Esophagus (tissue), 2 donors: ENCODE measurements at regions not wholly inside any gene's neighbourhood (a gene's known extent, or its start where the extent isn't known, plus 50 kb on each side); places are given as distances from the start of the nearest gene placed in this dataset.
"Not testable (repeated sequence)": the region's sequence is repeated elsewhere in the genome, so short reads cannot be mapped to it uniquely, and the experiment has no call there.

Source experiments
- H3K27ac ChIP-seq, 2 donors: one replicate each; pipeline ENCODE4 v1.5.1; 2013; ENCODE audit warnings: low read depth in 2 of 2, mild to moderate bottlenecking in 2 of 2, inconsistent platforms in 1 of 2, low read length in 1 of 2, moderate library complexity in 1 of 2
- H3K27me3 ChIP-seq, 2 donors: one replicate each; pipeline ENCODE4 v1.6.1; 2013; ENCODE audit warnings: low read length in 2 of 2, control low read depth in 1 of 2, mild to moderate bottlenecking in 1 of 2; ENCODE audit not compliant: insufficient read depth in 2 of 2, control insufficient read depth in 1 of 2
- H3K36me3 ChIP-seq, 2 donors: one replicate each; pipeline ENCODE4 v1.6.1; 2013; ENCODE audit warnings: low read length in 1 of 2; ENCODE audit not compliant: control insufficient read depth in 2 of 2, insufficient read depth in 2 of 2
- H3K4me1 ChIP-seq, 2 donors: one replicate each; pipeline ENCODE4 v1.6.1; 2013; ENCODE audit warnings: low read length in 1 of 2; ENCODE audit not compliant: control insufficient read depth in 2 of 2, insufficient read depth in 2 of 2
- H3K4me3 ChIP-seq, 2 donors: one replicate each; pipeline ENCODE4 v1.5.1; 2013; ENCODE audit warnings: low read length in 2 of 2, mild to moderate bottlenecking in 2 of 2, low read depth in 1 of 2, moderate library complexity in 1 of 2
- H3K9me3 ChIP-seq, 2 donors: one replicate each; pipeline ENCODE4 v1.6.1; 2013; ENCODE audit warnings: mild to moderate bottlenecking in 2 of 2, low read depth in 1 of 2, low read length in 1 of 2, moderate library complexity in 1 of 2; ENCODE audit not compliant: control insufficient read depth in 2 of 2, insufficient read depth in 1 of 2
- WGBS, 2 donors: extraction: QIAGEN DNeasy Blood & Tissue Kit; methylation state at CpG; one replicate each; pipeline ENCODE4 v1.1.7; 2013; 5-methylcytosine and 5-hydroxymethylcytosine counted together
- donor health status: healthy with polysubstance abuse.
- donor health status: Bipolar disorder and iron deficiency.

- no peak overlapping the region for H3K27ac ChIP-seq
- no peaks in the 10 kb centered on the region for H3K4me1 ChIP-seq
- no peak overlapping the region for H3K4me3 ChIP-seq
- H3K27me3 ChIP-seq = no peaks in the 10 kb centered on the region
- 86 to 87% methylated on average over 2 of the region's 2 CpGs for WGBS, 2 donors
- no peaks in the 10 kb centered on the region for H3K36me3 ChIP-seq
- no peaks in the 10 kb centered on the region for H3K9me3 ChIP-seq
Measured at GRCh38 chr20:2219481-2220006, 76.3 kb upstream of the TGM3 start.

DNA sequence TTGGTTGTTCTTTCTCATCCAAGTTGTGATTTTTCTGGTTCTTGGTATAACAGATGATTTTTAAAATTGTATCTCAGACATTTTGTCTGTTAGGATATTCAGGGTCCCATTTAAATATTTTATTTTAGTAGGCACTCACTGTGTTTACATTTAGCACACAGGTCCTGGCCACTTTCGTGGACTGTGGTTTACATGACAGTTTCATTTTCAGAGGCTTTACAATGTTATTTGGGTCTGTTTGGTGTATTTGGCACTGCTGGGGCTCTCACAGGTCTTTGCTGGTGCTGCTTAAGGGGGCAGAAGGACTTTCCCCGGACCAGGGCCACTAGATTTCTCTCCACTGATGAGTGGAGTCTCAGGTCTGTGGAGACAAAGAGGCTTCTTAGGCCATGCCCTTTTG is 75.5 kb upstream of the TGM3 start:
- Histone ChIP-seq H3K27me3 (no peaks in the 10 kb centered on the region), H3K4me3 (no peak overlapping the region), H3K4me1 (no peaks in the 10 kb centered on the region), H3K9me3 (no peaks in the 10 kb centered on the region), H3K36me3 (no peaks in the 10 kb centered on the region), H3K27ac (no peak overlapping the region)
- 63 to 69% methylated on average over 2 of the region's 2 CpGs for WGBS, 2 donors

DNA sequence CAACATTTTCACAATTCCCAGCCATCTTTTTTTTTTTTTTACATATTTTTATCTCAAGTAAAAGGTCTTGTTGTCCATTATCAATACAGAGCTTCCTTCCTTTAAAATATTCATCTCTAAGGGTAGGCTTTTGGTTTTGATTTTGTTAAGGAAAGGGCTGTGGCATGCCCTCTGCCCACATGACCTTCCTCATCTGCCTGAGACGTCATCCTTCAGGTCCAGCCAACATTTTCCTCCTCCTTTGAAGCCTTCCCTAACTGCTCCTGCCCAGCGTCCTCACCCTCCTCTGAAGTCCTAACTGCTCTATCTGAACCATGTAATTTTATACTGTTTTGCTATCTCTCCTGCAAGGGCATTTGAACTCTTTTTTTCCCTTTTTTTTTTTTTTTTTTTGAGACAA is 73.9 kb upstream of the TGM3 start:
- H3K36me3 ChIP-seq = no peaks in the 10 kb centered on the region
- no peaks in the 10 kb centered on the region for H3K27me3 ChIP-seq
- 44 to 46% methylated on average over 2 of the region's 2 CpGs for WGBS, 2 donors
- no peaks in the 10 kb centered on the region for H3K4me1 ChIP-seq
- H3K9me3 ChIP-seq = no peaks in the 10 kb centered on the region
- peak overlapping the region in 1 of 2 donors; percentile 59 for H3K27ac ChIP-seq
- no peak overlapping the region for H3K4me3 ChIP-seq

DNA sequence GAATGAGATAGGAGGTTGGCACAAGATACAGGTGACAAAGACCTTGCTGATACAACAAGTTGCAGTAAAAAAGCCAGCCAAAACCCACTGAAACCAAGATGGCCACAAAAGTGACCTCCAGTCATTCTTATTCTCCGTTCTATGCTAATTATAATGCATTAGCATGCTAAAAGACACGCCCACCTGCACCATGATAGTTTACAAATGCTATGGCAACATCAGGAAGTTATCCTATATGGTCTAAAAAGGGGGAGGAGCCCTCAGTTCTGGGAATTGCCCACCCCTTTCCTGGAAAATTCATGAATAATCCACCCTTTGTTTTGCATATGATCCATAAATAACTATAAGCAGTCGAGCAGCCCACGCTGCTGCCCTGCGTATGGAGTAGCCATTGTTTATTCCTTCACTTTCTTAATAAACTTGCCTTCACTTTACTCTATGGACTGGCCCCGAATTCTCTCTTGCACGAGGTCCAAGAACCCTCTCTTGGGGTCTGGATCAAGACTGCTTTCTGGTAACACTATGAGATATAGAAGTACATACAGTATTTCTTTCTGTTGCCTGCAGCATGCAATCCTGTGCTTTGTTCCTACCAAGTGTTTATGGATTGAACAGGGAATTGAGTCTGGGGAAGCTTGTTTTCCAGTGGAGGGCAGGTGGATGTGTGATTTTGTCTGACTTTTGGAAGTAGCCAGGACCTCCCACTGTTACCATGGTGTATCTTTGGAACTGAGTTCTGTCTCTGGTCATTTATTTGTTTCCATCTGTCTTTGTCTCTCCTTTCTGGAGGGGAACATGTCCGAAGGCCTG is 72.0 kb upstream of the TGM3 start:
- Histone ChIP-seq H3K27ac (no peak overlapping the region), H3K36me3 (no peaks in the 10 kb centered on the region), H3K27me3 (no peaks in the 10 kb centered on the region), H3K9me3 (no peaks in the 10 kb centered on the region), H3K4me3 (no peak overlapping the region), H3K4me1 (no peaks in the 10 kb centered on the region)
- 81 to 83% methylated on average over 8 of the region's 8 CpGs for WGBS, 2 donors

GRCh38 chr20:2224368-2224639 is 71.5 kb upstream of the TGM3 start:
- H3K4me3 ChIP-seq = no peak overlapping the region
- H3K4me1 ChIP-seq = no peaks in the 10 kb centered on the region
- 67 to 70% methylated on average over 3 of the region's 3 CpGs for WGBS, 2 donors
- no peaks in the 10 kb centered on the region for H3K9me3 ChIP-seq
- H3K27ac ChIP-seq = peak overlapping the region in 1 of 2 donors; percentile 49
- H3K27me3 ChIP-seq = no peaks in the 10 kb centered on the region
- H3K36me3 ChIP-seq = no peaks in the 10 kb centered on the region

- peak overlapping the region in 1 of 2 donors; percentile 20 for H3K27ac ChIP-seq
Measured at GRCh38 chr20:2227285-2227684, 68.5 kb upstream of the TGM3 start.

DNA sequence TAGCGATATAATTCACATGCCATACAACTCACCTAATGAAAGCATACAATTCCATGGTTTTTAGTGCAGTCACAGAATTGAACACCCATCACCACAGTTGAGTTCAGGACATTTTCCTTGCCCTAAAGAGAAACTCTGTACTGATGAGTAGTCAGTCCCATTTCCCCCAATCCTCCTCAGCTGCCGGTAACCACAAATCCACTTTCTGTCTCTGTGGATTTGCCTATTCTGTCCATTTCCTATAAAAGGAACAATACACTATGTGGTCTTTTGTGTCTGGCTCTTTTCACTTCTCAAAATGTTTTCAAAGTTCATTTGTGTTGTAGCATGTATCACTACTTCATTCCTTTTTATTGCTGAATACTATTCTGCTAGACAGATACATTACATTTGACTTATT is 67.9 kb upstream of the TGM3 start:
- no peaks in the 10 kb centered on the region for H3K27me3 ChIP-seq
- peak overlapping the region in 1 of 2 donors; percentile 21 for H3K27ac ChIP-seq
- H3K36me3 ChIP-seq = no peaks in the 10 kb centered on the region
- 90 to 95% methylated on average over 2 of the region's 2 CpGs for whole genome bisulfite sequencing, 2 donors
- H3K4me1 ChIP-seq = no peaks in the 10 kb centered on the region
- no peak overlapping the region for H3K4me3 ChIP-seq
- no peaks in the 10 kb centered on the region for H3K9me3 ChIP-seq

More at GRCh38 chr20:2227285-2227684, 68.5 kb upstream of the TGM3 start:
- H3K36me3 ChIP-seq, H3K9me3 ChIP-seq, H3K4me3 ChIP-seq, H3K27me3 ChIP-seq, H3K4me1 ChIP-seq: not testable (repeated sequence)
- WGBS, 2 donors = 66 to 75% methylated on average over 3 of the region's 3 CpGs

DNA sequence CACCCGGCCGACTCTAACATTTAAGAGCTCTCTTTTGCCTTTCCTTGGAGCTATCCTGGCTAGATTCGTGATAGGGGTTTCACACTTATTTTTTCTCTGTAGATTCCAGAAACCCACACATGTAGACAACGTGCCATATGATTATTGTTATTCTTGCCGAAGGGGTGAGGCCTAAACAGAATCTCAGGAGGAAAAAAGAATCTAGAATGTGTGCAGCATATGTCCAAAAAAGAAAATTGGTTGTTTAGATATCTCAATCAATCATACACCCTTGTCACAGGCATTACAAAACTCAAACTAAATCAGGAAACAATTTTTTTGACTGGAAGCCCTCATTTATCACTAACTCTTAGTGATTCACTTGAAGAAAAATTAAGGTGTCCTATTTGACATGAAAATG is 66.9 kb upstream of the TGM3 start:
- H3K4me1 ChIP-seq = no peaks in the 10 kb centered on the region
- no peaks in the 10 kb centered on the region for H3K27me3 ChIP-seq
- no peak overlapping the region for H3K27ac ChIP-seq
- no peak overlapping the region for H3K4me3 ChIP-seq
- WGBS, 2 donors = 84 to 86% methylated on average over 5 of the region's 5 CpGs
- H3K9me3 ChIP-seq = no peaks in the 10 kb centered on the region
- H3K36me3 ChIP-seq = no peaks in the 10 kb centered on the region

GRCh38 chr20:2230726-2231488 is 64.9 kb upstream of the TGM3 start:
- H3K4me1 ChIP-seq = no peaks in the 10 kb centered on the region
- H3K36me3 ChIP-seq = no peaks in the 10 kb centered on the region
- peak overlapping the region; percentile 54 to 87 for H3K27ac ChIP-seq
- WGBS, 2 donors = 69 to 73% methylated on average over 8 of the region's 8 CpGs
- H3K4me3 ChIP-seq = no peak overlapping the region
- H3K27me3 ChIP-seq = no peaks in the 10 kb centered on the region
- H3K9me3 ChIP-seq = no peaks in the 10 kb centered on the region
